ENCODE measurements at regions not wholly inside any gene's neighbourhood (a gene's known extent, or its start where the extent isn't known, plus 50 kb on each side); places are given as distances from the start of the nearest gene placed in this dataset.

- TF ChIP-seq EZH2 (IDR thresholded peaks at IDR 0.05; ENCODE audit: borderline replicate concordance, insufficient read depth, low read depth, low read length, poor library complexity, severe bottlenecking), result no peak
- TF ChIP-seq CTCF (IDR thresholded peaks at IDR 0.05), result no peak
Measured at GRCh38 chrX:109918753-109919152, 84.2 kb upstream of the TMEM164 start.

Measured in B cell (primary cell).